NCI-H345 (cell line): ENCODE measurements at regions not wholly inside any gene's neighbourhood (a gene's known extent, or its start where the extent isn't known, plus 50 kb on each side); places are given as distances from the start of the nearest gene placed in this dataset.

Source experiments
- DNase-seq: peaks from one replicate; lab custom pipeline; 2025; lab: John Stamatoyannopoulos, UW

GRCh38 chr1:36542962-36543515, 60.3 kb upstream of the CSF3R start:
- DNase-seq, result no peak

- peak; percentile 53 for DNase-seq
These were observed 59.6 kb upstream of the CSF3R start for GRCh38 chr1:36542024-36542961.

- no peak for DNase-seq
These were observed 57.3 kb upstream of the CSF3R start for GRCh38 chr1:36540056-36540455.

GRCh38 chr1:36539526-36539925, 56.8 kb upstream of the CSF3R start:
- DNase-seq, result no peak

- no peak for DNase-seq
These were observed 55.3 kb upstream of the CSF3R start for GRCh38 chr1:36537991-36538390.

GRCh38 chr1:36537190-36537768, 54.6 kb upstream of the CSF3R start:
- DNase-seq, result no peak

- no peak for DNase-seq
These were observed 54.0 kb upstream of the CSF3R start for GRCh38 chr1:36536727-36537126.

GRCh38 chr1:36534711-36535412, 52.1 kb upstream of the CSF3R start:
- DNase-seq, result no peak

- DNase-seq, result no peak
These were observed 51.2 kb upstream of the CSF3R start for GRCh38 chr1:36533897-36534296.

GRCh38 chr1:36532810-36533401, 50.2 kb upstream of the CSF3R start:
- DNase-seq, result no peak
